Ishikawa (cell line): ENCODE measurements at regions not wholly inside any gene's neighbourhood (a gene's known extent, or its start where the extent isn't known, plus 50 kb on each side); places are given as distances from the start of the nearest gene placed in this dataset.

ENCODE experiments used
- CEBPB ChIP-seq: IDR thresholded peaks from 2 replicates; pipeline ENCODE4 v1.6.1; 2012
- CREB1 ChIP-seq: IDR thresholded peaks from 2 replicates; pipeline ENCODE4 v1.6.1; 2012; ENCODE audit warnings: low read depth
- EGR1 ChIP-seq: IDR thresholded peaks from 2 replicates; pipeline ENCODE4 v1.6.1; 2012
- EP300 ChIP-seq: IDR thresholded peaks from 2 replicates; pipeline ENCODE4 v1.6.1; 2012; ENCODE audit warnings: borderline replicate concordance
- FOXM1 ChIP-seq: IDR thresholded peaks from 2 replicates; pipeline ENCODE4 v1.6.1; 2012; ENCODE audit warnings: low read depth, borderline replicate concordance
- NFIC ChIP-seq: IDR thresholded peaks from 2 replicates; pipeline ENCODE4 v1.6.1; 2012
- RAD21 ChIP-seq: IDR thresholded peaks from 2 replicates; pipeline ENCODE4 v1.6.1; 2012; ENCODE audit warnings: low read depth
- TAF1 ChIP-seq: IDR thresholded peaks from 2 replicates; pipeline ENCODE4 v1.6.1; 2012; ENCODE audit warnings: low read depth, mild to moderate bottlenecking
- TCF12 ChIP-seq: IDR thresholded peaks from 2 replicates; pipeline ENCODE4 v1.6.1; 2012; ENCODE audit warnings: low read depth
- TEAD4 ChIP-seq: IDR thresholded peaks from 2 replicates; pipeline ENCODE4 v1.6.1; 2012
- YY1 ChIP-seq: IDR thresholded peaks from 2 replicates; pipeline ENCODE4 v1.6.1; 2012; ENCODE audit warnings: low read depth
- ZBTB7A ChIP-seq: IDR thresholded peaks from 2 replicates; pipeline ENCODE4 v1.6.1; 2012; ENCODE audit warnings: low read depth
- TF ChIP-seq, protein P1 (sequence below): IDR thresholded peaks from 2 replicates; pipeline ENCODE4 v1.6.1; 2012
- TF ChIP-seq, protein P2 (sequence below): IDR thresholded peaks from 2 replicates; pipeline ENCODE4 v1.6.1; 2012; ENCODE audit warnings: low read depth, mild to moderate bottlenecking
- TF ChIP-seq, protein P3 (sequence below): IDR thresholded peaks from 2 replicates; pipeline ENCODE4 v1.6.1; 2012

DNA sequence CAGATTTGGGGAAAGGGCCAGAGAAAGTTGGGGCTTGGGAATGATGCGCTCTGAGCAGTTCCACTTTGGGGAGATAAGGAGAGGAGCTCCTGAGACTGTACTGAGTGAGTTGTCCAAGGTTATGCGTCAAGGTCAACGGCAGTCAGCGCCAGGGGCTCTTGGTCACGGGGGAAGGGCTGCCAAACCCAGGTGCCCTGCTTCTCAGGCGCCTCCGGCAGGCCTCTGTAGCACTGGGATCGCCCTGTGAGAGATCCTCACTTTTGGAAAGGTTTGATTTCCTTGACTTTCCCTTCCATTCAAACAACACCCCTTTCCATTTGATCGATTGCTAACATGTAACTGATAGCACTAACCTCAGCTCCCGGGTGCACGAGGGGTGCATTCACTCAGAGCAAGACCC is 136.5 kb upstream of the SOX11 start:
- TF ChIP-seq RAD21 (no peak), TCF12 (no peak)

DNA sequence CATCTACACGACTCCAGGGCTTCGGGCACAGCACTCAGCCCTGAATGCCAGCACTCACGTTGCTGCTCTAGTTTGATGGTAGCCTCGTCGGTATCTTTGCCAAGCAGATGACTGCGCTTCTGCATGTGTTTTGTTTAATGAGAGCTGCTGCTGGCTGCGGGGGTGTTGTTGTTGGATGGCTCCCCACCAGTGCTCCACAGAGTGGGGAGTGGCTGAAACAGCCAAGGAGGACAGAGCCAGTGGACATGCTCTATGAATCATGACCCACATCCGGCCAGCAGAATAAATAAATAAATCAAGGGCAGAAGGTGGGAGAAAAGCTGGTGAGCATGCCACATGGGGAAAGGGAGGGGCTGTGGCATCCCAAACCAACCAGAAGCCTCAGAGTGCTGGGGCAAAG is 131.2 kb upstream of the SOX11 start:
- TF ChIP-seq TCF12 (no peak), EP300 (no peak), EGR1 (no peak), FOXM1 (no peak), TAF1 (no peak), CREB1 (no peak), CEBPB (no peak), ZBTB7A (no peak), NFIC (no peak)
- TF ChIP-seq, protein P1, sequence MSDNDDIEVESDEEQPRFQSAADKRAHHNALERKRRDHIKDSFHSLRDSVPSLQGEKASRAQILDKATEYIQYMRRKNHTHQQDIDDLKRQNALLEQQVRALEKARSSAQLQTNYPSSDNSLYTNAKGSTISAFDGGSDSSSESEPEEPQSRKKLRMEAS = no peak
- TF ChIP-seq, protein P2, sequence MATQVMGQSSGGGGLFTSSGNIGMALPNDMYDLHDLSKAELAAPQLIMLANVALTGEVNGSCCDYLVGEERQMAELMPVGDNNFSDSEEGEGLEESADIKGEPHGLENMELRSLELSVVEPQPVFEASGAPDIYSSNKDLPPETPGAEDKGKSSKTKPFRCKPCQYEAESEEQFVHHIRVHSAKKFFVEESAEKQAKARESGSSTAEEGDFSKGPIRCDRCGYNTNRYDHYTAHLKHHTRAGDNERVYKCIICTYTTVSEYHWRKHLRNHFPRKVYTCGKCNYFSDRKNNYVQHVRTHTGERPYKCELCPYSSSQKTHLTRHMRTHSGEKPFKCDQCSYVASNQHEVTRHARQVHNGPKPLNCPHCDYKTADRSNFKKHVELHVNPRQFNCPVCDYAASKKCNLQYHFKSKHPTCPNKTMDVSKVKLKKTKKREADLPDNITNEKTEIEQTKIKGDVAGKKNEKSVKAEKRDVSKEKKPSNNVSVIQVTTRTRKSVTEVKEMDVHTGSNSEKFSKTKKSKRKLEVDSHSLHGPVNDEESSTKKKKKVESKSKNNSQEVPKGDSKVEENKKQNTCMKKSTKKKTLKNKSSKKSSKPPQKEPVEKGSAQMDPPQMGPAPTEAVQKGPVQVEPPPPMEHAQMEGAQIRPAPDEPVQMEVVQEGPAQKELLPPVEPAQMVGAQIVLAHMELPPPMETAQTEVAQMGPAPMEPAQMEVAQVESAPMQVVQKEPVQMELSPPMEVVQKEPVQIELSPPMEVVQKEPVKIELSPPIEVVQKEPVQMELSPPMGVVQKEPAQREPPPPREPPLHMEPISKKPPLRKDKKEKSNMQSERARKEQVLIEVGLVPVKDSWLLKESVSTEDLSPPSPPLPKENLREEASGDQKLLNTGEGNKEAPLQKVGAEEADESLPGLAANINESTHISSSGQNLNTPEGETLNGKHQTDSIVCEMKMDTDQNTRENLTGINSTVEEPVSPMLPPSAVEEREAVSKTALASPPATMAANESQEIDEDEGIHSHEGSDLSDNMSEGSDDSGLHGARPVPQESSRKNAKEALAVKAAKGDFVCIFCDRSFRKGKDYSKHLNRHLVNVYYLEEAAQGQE = no peak

DNA sequence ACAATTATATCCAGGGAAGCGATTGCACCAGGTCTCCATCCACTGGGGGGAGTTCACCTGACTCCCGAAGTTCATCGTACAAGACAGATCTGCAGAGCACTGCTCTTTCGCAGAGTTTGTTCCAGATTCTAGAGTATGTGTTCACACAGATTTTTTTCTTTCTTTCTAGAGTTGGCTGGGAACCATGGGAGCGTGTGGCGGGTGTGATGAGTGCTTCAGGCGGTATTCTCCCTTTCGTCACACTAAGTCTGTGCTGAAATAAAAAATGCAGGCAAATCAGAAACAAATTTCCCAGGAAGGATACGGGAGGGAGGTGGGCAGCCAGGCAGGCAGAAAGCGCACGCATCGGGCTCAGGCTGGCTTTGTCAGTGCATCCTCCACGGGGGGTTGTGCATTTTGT is 129.8 kb upstream of the SOX11 start:
- no peak for TF ChIP-seq ZBTB7A
- no peak for TF ChIP-seq CEBPB
- no peak for TF ChIP-seq YY1
- no peak for TF ChIP-seq NFIC
- TF ChIP-seq RAD21 = no peak
- no peak for TF ChIP-seq FOXM1
- TF ChIP-seq, protein P3, sequence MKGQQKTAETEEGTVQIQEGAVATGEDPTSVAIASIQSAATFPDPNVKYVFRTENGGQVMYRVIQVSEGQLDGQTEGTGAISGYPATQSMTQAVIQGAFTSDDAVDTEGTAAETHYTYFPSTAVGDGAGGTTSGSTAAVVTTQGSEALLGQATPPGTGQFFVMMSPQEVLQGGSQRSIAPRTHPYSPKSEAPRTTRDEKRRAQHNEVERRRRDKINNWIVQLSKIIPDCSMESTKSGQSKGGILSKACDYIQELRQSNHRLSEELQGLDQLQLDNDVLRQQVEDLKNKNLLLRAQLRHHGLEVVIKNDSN = no peak
- no peak for TF ChIP-seq TAF1
- TF ChIP-seq, protein P2 = no peak
- TF ChIP-seq, protein P1 = no peak
- no peak for TF ChIP-seq EGR1
- no peak for TF ChIP-seq CREB1
- no peak for TF ChIP-seq TCF12
- TF ChIP-seq TEAD4 = no peak
- no peak for TF ChIP-seq EP300

DNA sequence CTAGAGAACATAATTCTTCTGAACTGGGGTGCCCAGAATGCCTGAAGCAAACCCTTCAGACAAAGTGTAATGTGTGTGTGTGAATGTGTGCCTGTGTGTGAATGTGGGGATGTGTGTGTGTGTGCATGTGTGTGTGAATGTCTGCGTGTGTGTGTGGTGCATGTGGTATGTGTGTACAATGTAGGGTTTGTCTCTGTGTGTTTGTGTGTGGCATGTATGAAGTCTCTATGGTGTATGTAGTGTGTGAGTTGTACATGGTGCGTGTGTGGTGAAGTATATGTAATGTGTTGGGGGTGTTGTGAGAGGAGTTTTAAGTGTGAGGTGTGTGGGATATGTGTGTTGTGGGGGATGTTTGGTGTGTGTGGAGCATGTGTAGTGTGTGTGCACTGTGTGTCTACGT is 129.3 kb upstream of the SOX11 start:
- no peak for TF ChIP-seq YY1
- no peak for TF ChIP-seq TEAD4
- TF ChIP-seq EGR1 = no peak
- TF ChIP-seq CEBPB = no peak
- TF ChIP-seq, protein P3 = no peak
- TF ChIP-seq, protein P2 = no peak
- TF ChIP-seq TAF1 = no peak
- TF ChIP-seq CREB1 = no peak
- no peak for TF ChIP-seq FOXM1
- TF ChIP-seq ZBTB7A = no peak

DNA sequence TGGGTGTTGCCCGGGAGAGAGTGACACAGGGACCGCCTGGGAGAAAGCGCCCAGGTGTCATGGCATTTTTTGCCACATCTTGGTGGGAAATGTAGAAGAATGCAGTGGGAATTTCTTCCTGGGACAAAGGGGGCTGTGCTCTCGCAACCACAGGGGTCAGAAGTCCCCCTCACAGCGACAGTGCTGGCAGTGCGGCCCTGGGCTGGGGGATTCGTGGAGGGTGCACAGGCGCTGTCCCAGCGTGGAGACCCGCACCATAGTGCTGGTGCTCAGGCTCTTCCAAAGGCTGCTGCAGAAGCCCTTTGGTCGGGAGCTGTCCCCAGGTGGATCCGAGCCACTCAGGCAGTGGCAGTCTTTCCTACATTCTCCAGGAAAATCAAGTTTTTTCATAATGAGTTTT is 128.8 kb upstream of the SOX11 start:
- no peak for TF ChIP-seq RAD21
- no peak for TF ChIP-seq CEBPB
- no peak for TF ChIP-seq EGR1
- TF ChIP-seq, protein P1 = no peak
- TF ChIP-seq ZBTB7A = no peak
- TF ChIP-seq, protein P3 = no peak
- no peak for TF ChIP-seq TCF12
- TF ChIP-seq, protein P2 = no peak
- TF ChIP-seq CREB1 = no peak
- no peak for TF ChIP-seq TAF1
- TF ChIP-seq EP300 = no peak
- TF ChIP-seq FOXM1 = no peak
